Stomach (tissue), 8 donors: ENCODE measurements at regions not wholly inside any gene's neighbourhood (a gene's known extent, or its start where the extent isn't known, plus 50 kb on each side); places are given as distances from the start of the nearest gene placed in this dataset.

Source experiments
- DNase-seq, 2 donors: peaks; one replicate each; pipeline versions ENCODE4 v3.0.0 to v3.0.0-alpha.2; 2013 to 2019
- H3K27ac ChIP-seq, 5 donors: fragments of 200-600 bp in 4 of 5; sonication (generic) in 4 of 5; one replicate each; pipeline ENCODE4 v1.5.1; 2013 to 2019; ENCODE audit warnings: mild to moderate bottlenecking in 1 of 5, moderate library complexity in 1 of 5
- H3K27me3 ChIP-seq, 3 donors: fragments of 200-600 bp; sonication (generic); one replicate each; pipeline ENCODE4 v1.5.1; 2017 to 2019; ENCODE audit warnings: mixed run types in 1 of 3
- H3K36me3 ChIP-seq, 4 donors: fragments of 200-600 bp; sonication (generic); 1 replicate in 3 of 4; 2 replicates in 1 of 4; pipeline ENCODE4 v1.5.1; 2016 to 2019
- H3K4me1 ChIP-seq, 4 donors: fragments of 200-600 bp; sonication (generic); one replicate each; pipeline ENCODE4 v1.5.1; 2016 to 2019
- H3K4me3 ChIP-seq, 4 donors: fragments of 200-600 bp; sonication (generic) in 3 of 4; one replicate each; pipeline ENCODE4 v1.5.1; 2016 to 2019; ENCODE audit warnings: mild to moderate bottlenecking in 1 of 4
- H3K9me3 ChIP-seq, 4 donors: fragments of 200-600 bp; sonication (generic); one replicate each; pipeline ENCODE4 v1.5.1; 2016 to 2019
- EP300 ChIP-seq: sonication (generic); formaldehyde crosslinking; IDR thresholded peaks from one replicate; pipeline ENCODE4 v1.6.1; 2017; ENCODE audit warnings: antibody characterized with exemption
- POLR2A ChIP-seq, 4 donors: fragments of 450-650 bp; IDR thresholded peaks; one replicate each; pipeline ENCODE4 v1.6.1; 2016; ENCODE audit warnings: antibody characterized with exemption in 4 of 4, control low read depth in 2 of 4, mild to moderate bottlenecking in 1 of 4, moderate library complexity in 1 of 4
- POLR2AphosphoS5 ChIP-seq, 3 donors: sonication (generic); formaldehyde crosslinking; IDR thresholded peaks; one replicate each; pipeline ENCODE4 v1.6.1; 2016; ENCODE audit warnings: antibody characterized with exemption in 3 of 3
- WGBS, 5 donors: extraction: QIAGEN DNeasy Blood & Tissue Kit in 3 of 5; methylation state at CpG; one replicate each; pipeline versions ENCODE4 v1.1.5 to v1.1.7; 2013 to 2018; 5-methylcytosine and 5-hydroxymethylcytosine counted together
- intact Hi-C: fragments of 100-400 bp; cut with DNase I; formaldehyde crosslinking; loops from one replicate; pipeline ENCODE4 v1.15.1; 2023; ENCODE audit warnings: low total_unique reads
- TF ChIP-seq, protein P1 (sequence below), 7 experiments: fragments of 450-650 bp in 4 of 7; fragments of 200-600 bp in 3 of 7; sonication (generic) in 3 of 7; IDR thresholded peaks; one replicate each; pipeline ENCODE4 v1.5.1; 2016 to 2019; ENCODE audit warnings: antibody characterized with exemption in 7 of 7, control low read depth in 2 of 7, mild to moderate bottlenecking in 1 of 7
- donor health status: healthy with polysubstance abuse.
- donor health status: Bipolar disorder and iron deficiency.
- donor health status: healthy.

DNA sequence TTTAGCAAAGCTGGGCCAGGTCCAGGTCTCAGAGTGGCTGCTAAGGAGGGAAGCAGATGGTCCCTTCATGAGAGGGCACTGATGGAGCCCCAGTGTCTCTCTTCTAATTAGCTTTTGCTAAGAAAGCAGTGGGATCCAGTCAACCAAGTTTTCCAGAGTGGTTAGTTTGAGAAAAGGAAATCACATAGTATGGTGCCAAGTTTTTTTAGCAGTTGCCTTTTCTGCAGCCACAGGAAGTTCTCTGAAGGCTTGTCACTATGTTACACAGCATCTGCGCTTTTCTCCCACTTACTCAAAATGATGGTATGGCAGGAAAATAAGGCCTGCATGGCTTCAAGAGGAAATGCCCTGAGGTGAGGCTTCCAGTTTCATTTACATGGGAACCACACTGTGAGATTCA, 331.5 kb upstream of the ZNF462 start:
- no peak overlapping the region for H3K4me3 ChIP-seq
- intact Hi-C loops: no loop called here
- no peaks in the 10 kb centered on the region for H3K36me3 ChIP-seq
- no peaks in the 10 kb centered on the region for H3K9me3 ChIP-seq
- no peaks in the 10 kb centered on the region for H3K27me3 ChIP-seq
- peak in 1 of 2 donors; percentile 9 for DNase-seq
- H3K4me1 ChIP-seq: peaks cover 0 to 6% (median 1%) of the 10 kb centered on the region in 4 donors
- H3K27ac ChIP-seq: no peak overlapping the region
- TF ChIP-seq POLR2A (IDR thresholded peaks at IDR 0.05): no peak
- no peak for TF ChIP-seq POLR2AphosphoS5 (IDR thresholded peaks at IDR 0.05)
- TF ChIP-seq, protein P1, sequence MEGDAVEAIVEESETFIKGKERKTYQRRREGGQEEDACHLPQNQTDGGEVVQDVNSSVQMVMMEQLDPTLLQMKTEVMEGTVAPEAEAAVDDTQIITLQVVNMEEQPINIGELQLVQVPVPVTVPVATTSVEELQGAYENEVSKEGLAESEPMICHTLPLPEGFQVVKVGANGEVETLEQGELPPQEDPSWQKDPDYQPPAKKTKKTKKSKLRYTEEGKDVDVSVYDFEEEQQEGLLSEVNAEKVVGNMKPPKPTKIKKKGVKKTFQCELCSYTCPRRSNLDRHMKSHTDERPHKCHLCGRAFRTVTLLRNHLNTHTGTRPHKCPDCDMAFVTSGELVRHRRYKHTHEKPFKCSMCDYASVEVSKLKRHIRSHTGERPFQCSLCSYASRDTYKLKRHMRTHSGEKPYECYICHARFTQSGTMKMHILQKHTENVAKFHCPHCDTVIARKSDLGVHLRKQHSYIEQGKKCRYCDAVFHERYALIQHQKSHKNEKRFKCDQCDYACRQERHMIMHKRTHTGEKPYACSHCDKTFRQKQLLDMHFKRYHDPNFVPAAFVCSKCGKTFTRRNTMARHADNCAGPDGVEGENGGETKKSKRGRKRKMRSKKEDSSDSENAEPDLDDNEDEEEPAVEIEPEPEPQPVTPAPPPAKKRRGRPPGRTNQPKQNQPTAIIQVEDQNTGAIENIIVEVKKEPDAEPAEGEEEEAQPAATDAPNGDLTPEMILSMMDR (IDR thresholded peaks at IDR 0.05): no peak
- no peak for TF ChIP-seq EP300
- WGBS, 5 donors: 81 to 87% (median 84%) methylated on average over 1 of the region's 1 CpG

- intact Hi-C loops: no loop called here
- WGBS, 5 donors: 87 to 95% (median 94%) methylated on average over 5 of the region's 5 CpGs
- Histone ChIP-seq H3K27me3 (no peaks in the 10 kb centered on the region), H3K36me3 (no peaks in the 10 kb centered on the region), H3K4me3 (no peak overlapping the region), H3K4me1 (peaks cover 0 to 6% (median 1%) of the 10 kb centered on the region in 4 donors), H3K9me3 (no peaks in the 10 kb centered on the region), H3K27ac (no peak overlapping the region)
- no peak for DNase-seq
- no peak for TF ChIP-seq POLR2AphosphoS5 (IDR thresholded peaks at IDR 0.05)
These were observed 330.5 kb upstream of the ZNF462 start for GRCh38 chr9:106532306-106533015.

DNA sequence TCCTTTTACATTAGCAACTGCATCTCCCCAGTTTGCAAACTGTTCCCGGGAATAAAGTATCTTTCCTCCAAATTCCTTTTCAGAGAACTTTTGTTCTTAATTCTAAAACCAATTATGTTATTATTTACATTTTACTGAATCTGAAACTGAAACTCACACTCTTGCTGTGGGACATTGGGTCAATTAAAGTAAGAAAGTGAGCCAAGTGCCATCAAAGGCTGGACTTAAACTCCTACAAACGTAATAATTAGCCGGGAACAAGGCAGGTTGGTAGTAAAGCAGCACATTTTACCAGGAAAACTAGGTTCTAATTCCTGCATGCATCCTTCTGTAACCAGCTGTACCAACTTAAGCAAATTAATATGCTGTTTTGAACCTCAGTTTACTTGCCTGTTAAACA, 328.2 kb upstream of the ZNF462 start:
- 22 to 52% (median 35%) methylated on average over 3 of the region's 3 CpGs for WGBS, 5 donors
- H3K9me3 ChIP-seq: no peaks in the 10 kb centered on the region
- TF ChIP-seq EP300: no peak
- TF ChIP-seq, protein P1 (IDR thresholded peaks at IDR 0.05): no peak
- no peak for TF ChIP-seq POLR2A (IDR thresholded peaks at IDR 0.05)
- no peak for TF ChIP-seq POLR2AphosphoS5 (IDR thresholded peaks at IDR 0.05)
- H3K4me3 ChIP-seq: no peak overlapping the region
- DNase-seq: no peak
- H3K4me1 ChIP-seq: peaks cover 0 to 6% (median 1%) of the 10 kb centered on the region in 4 donors
- intact Hi-C loops: no loop called here
- no peaks in the 10 kb centered on the region for H3K36me3 ChIP-seq
- H3K27ac ChIP-seq: no peak overlapping the region
- H3K27me3 ChIP-seq: no peaks in the 10 kb centered on the region

- no peak overlapping the region for H3K4me3 ChIP-seq
- intact Hi-C loops: no loop called here
- TF ChIP-seq POLR2AphosphoS5 (IDR thresholded peaks at IDR 0.05): no peak
- peaks cover 0 to 6% (median 1%) of the 10 kb centered on the region in 4 donors for H3K4me1 ChIP-seq
- DNase-seq: no peak
- H3K9me3 ChIP-seq: no peaks in the 10 kb centered on the region
- H3K27me3 ChIP-seq: no peaks in the 10 kb centered on the region
- no peaks in the 10 kb centered on the region for H3K36me3 ChIP-seq
- WGBS, 5 donors: 8 to 25% (median 17%) methylated on average over 1 of the region's 1 CpG
- H3K27ac ChIP-seq: no peak overlapping the region
These were observed 327.5 kb upstream of the ZNF462 start for GRCh38 chr9:106535439-106535838.

GRCh38 chr9:106557996-106558667, 304.8 kb upstream of the ZNF462 start:
- whole genome bisulfite sequencing, 5 donors: 36 to 69% (median 51%) methylated on average over 10 to 11 of the region's 11 CpGs
- TF ChIP-seq, protein P1 (IDR thresholded peaks at IDR 0.05): no peak
- TF ChIP-seq EP300: no peak
- TF ChIP-seq POLR2AphosphoS5 (IDR thresholded peaks at IDR 0.05): no peak
- TF ChIP-seq POLR2A (IDR thresholded peaks at IDR 0.05): no peak
- Histone ChIP-seq H3K27me3 (no peaks in the 10 kb centered on the region), H3K9me3 (peaks cover 0 to 11% (median 4%) of the 10 kb centered on the region in 4 donors), H3K4me3 (no peak overlapping the region), H3K4me1 (no peaks in the 10 kb centered on the region), H3K27ac (peak overlapping the region in 1 of 5 donors; percentile 46), H3K36me3 (no peaks in the 10 kb centered on the region)
- DNase-seq: peak in 1 of 2 donors; percentile 61
- intact Hi-C loops: no loop called here
